ENCODE measurements at regions not wholly inside any gene's neighbourhood (a gene's known extent, or its start where the extent isn't known, plus 50 kb on each side); places are given as distances from the start of the nearest gene placed in this dataset.

- TF ChIP-seq EZH2 (IDR thresholded peaks at IDR 0.05; ENCODE audit: low read depth) (no peak), CTCF (conservative IDR thresholded peaks at IDR 0.05) (no peak)
These were observed 283.9 kb upstream of the ANKRD55 start for GRCh38 chr5:56517011-56517416.

Measured in PC-9 (cell line).